Astrocyte (in vitro differentiated cells and primary cell): ENCODE measurements at regions not wholly inside any gene's neighbourhood (a gene's known extent, or its start where the extent isn't known, plus 50 kb on each side); places are given as distances from the start of the nearest gene placed in this dataset.
"Not testable (repeated sequence)": the region's sequence is repeated elsewhere in the genome, so short reads cannot be mapped to it uniquely, and the experiment has no call there.

Experiments used
- DNase-seq: peaks from one replicate; pipeline ENCODE4 v3.0.0-alpha.2; 2010; ENCODE audit warnings: low read depth
- FAIRE-seq: peaks from 2 replicates; lab custom pipeline; 2011; peaks lifted over from hg19 to GRCh38; lab: Jason Lieb, UNC
- H2AFZ ChIP-seq: 2 replicates; pipeline ENCODE4 v1.6.0; 2012; ENCODE audit warnings: low read depth, low read length, inconsistent platforms
- H3K27ac ChIP-seq: 2 replicates; pipeline ENCODE4 v1.5.1; 2011; ENCODE audit warnings: low read depth, low read length, inconsistent platforms
- H3K27me3 ChIP-seq: 2 replicates; pipeline ENCODE4 v1.6.0; 2011; ENCODE audit warnings: low read length, inconsistent platforms; ENCODE audit not compliant: insufficient read depth
- H3K36me3 ChIP-seq: 2 replicates; pipeline ENCODE4 v1.5.1; 2011; ENCODE audit warnings: low read length, inconsistent platforms; ENCODE audit not compliant: insufficient read depth
- H3K4me1 ChIP-seq: 2 replicates; pipeline ENCODE4 v1.5.1; 2011; ENCODE audit warnings: low read length, inconsistent platforms; ENCODE audit not compliant: insufficient read depth
- H3K4me2 ChIP-seq: 2 replicates; pipeline ENCODE4 v1.6.0; 2012; ENCODE audit warnings: low read length, inconsistent platforms
- H3K4me3 ChIP-seq: 2 replicates; pipeline ENCODE4 v1.5.1; 2011; ENCODE audit warnings: low read depth, mild to moderate bottlenecking, low read length, inconsistent platforms; ENCODE audit not compliant: insufficient read depth
- H3K79me2 ChIP-seq: 2 replicates; pipeline ENCODE4 v1.6.0; 2012; ENCODE audit warnings: mild to moderate bottlenecking, low read length, inconsistent platforms; ENCODE audit not compliant: insufficient read depth
- H3K9ac ChIP-seq: 2 replicates; pipeline ENCODE4 v1.6.0; 2012; ENCODE audit warnings: mild to moderate bottlenecking, low read length, inconsistent platforms
- H3K9me3 ChIP-seq: 2 replicates; pipeline ENCODE4 v1.5.1; 2012; ENCODE audit warnings: low read depth, mild to moderate bottlenecking, low read length, inconsistent platforms; ENCODE audit not compliant: insufficient read depth
- H4K20me1 ChIP-seq: 2 replicates; pipeline ENCODE4 v1.6.0; 2012; ENCODE audit warnings: low read length, inconsistent platforms; ENCODE audit not compliant: insufficient read depth
- H3K27ac Mint-ChIP-seq: one replicate; pipeline ENCODE4 v1.8.0; 2021; ENCODE audit warnings: mild to moderate bottlenecking, mixed read lengths; ENCODE audit not compliant: unreplicated experiment
- H3K27me3 Mint-ChIP-seq: one replicate; pipeline ENCODE4 v1.8.0; 2021; ENCODE audit warnings: low read depth, mixed read lengths; ENCODE audit not compliant: unreplicated experiment
- H3K36me3 Mint-ChIP-seq: one replicate; pipeline ENCODE4 v1.8.0; 2021; ENCODE audit warnings: low read depth, mixed read lengths; ENCODE audit not compliant: unreplicated experiment
- H3K4me1 Mint-ChIP-seq: one replicate; pipeline ENCODE4 v1.8.0; 2021; ENCODE audit warnings: low read depth, mixed read lengths; ENCODE audit not compliant: unreplicated experiment
- H3K4me3 Mint-ChIP-seq: one replicate; pipeline ENCODE4 v1.8.0; 2021; ENCODE audit warnings: mild to moderate bottlenecking, moderate library complexity, mixed read lengths; ENCODE audit not compliant: unreplicated experiment
- H3K9me3 Mint-ChIP-seq: one replicate; pipeline ENCODE4 v1.8.0; 2021; ENCODE audit warnings: mild to moderate bottlenecking, mixed read lengths; ENCODE audit not compliant: unreplicated experiment
- CTCF ChIP-seq: IDR thresholded peaks from 2 replicates; pipeline ENCODE4 v1.5.1; 2011; ENCODE audit warnings: low read depth, mild to moderate bottlenecking, inconsistent platforms, low read length, moderate library complexity; ENCODE audit not compliant: insufficient read depth
- EZH2 ChIP-seq: IDR thresholded peaks from 2 replicates; pipeline ENCODE4 v1.6.1; 2012; ENCODE audit warnings: mild to moderate bottlenecking, low read length, inconsistent platforms; ENCODE audit not compliant: insufficient read depth

DNA sequence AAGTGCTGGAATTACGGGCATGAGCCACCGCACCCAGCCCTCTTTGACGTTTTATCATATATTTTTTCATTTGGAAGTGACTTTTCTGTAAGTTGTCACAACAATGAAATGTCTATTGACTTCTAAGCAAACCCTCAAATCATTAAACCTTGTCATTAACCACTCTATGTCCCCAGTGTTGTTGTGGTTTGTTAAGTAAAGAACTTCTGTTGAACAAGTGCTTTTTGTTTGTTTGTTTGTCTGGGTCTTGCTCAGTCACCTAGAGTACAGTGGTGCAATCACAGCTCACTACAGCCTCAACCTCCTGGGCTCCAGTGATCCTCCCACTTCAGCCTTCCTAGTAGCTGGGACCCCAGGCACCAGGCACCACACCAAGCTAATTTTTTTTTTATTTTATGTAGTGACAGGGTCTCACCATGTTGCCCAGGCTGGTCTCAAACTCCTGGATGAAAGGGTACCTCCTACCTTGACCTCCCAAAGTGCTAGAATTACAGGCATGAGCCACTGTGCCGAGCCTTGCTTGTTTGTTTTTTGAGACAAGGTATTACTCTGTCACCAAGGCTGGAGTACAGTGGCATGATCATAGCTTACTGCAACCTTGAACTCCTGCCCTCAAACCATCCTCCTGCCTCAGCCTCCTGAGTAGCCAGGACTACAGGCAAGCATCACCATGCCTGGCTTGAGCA, 57.6 kb upstream of the LOC128125822 start:
- Histone ChIP-seq H3K4me3 (no peak overlapping the region), H3K36me3 (no peaks in the 10 kb centered on the region), H3K4me2 (no peak overlapping the region), H2AFZ (no peak overlapping the region), H3K27ac (no peak overlapping the region), H3K79me2 (no peaks in the 10 kb centered on the region), H4K20me1 (no peaks in the 10 kb centered on the region), H3K27me3 (no peaks in the 10 kb centered on the region), H3K4me1 (no peaks in the 10 kb centered on the region), H3K9me3 (no peaks in the 10 kb centered on the region), H3K9ac (no peak overlapping the region)
- Mint-ChIP-seq H3K27ac (no peak overlapping the region), H3K4me3 (no peak overlapping the region), H3K9me3 (no peaks in the 10 kb centered on the region), H3K36me3 (no peaks in the 10 kb centered on the region), H3K27me3 (no peaks in the 10 kb centered on the region), H3K4me1 (no peaks in the 10 kb centered on the region)
- FAIRE-seq = no peak
- TF ChIP-seq EZH2 = no peak
- TF ChIP-seq CTCF = no peak
- no peak for DNase-seq

- not testable (repeated sequence) for DNase-seq, H3K27me3 Mint-ChIP-seq, H3K36me3 Mint-ChIP-seq, H3K4me3 ChIP-seq, H3K4me3 Mint-ChIP-seq, H3K9me3 Mint-ChIP-seq, H3K4me1 ChIP-seq, H3K9ac ChIP-seq, H3K27ac Mint-ChIP-seq, H2AFZ ChIP-seq, H3K4me1 Mint-ChIP-seq, H3K9me3 ChIP-seq, H3K27me3 ChIP-seq, H4K20me1 ChIP-seq, H3K4me2 ChIP-seq, H3K27ac ChIP-seq, H3K79me2 ChIP-seq, H3K36me3 ChIP-seq, FAIRE-seq
These were observed 57.1 kb upstream of the LOC128125822 start for GRCh38 chr6:63515227-63515626.

GRCh38 chr6:63516186-63516944, 55.9 kb upstream of the LOC128125822 start:
- Histone ChIP-seq H3K4me1 (no peaks in the 10 kb centered on the region), H2AFZ (no peak overlapping the region), H3K27ac (no peak overlapping the region), H3K9me3 (no peaks in the 10 kb centered on the region), H3K79me2 (no peaks in the 10 kb centered on the region), H3K4me2 (no peak overlapping the region), H4K20me1 (no peaks in the 10 kb centered on the region), H3K4me3 (no peak overlapping the region), H3K9ac (no peak overlapping the region), H3K27me3 (no peaks in the 10 kb centered on the region), H3K36me3 (no peaks in the 10 kb centered on the region)
- TF ChIP-seq EZH2 = no peak
- Mint-ChIP-seq H3K9me3 (no peaks in the 10 kb centered on the region), H3K4me1 (no peaks in the 10 kb centered on the region), H3K36me3 (no peaks in the 10 kb centered on the region), H3K4me3 (no peak overlapping the region), H3K27me3 (no peaks in the 10 kb centered on the region), H3K27ac (no peak overlapping the region)
- no peak for FAIRE-seq
- DNase-seq = peak; percentile 6
